ENCODE measurements at regions not wholly inside any gene's neighbourhood (a gene's known extent, or its start where the extent isn't known, plus 50 kb on each side); places are given as distances from the start of the nearest gene placed in this dataset.
A peak's percentile ranks its signal among the peaks of the same experiment; 100 is the strongest.
"Not testable (repeated sequence)": the region's sequence is repeated elsewhere in the genome, so short reads cannot be mapped to it uniquely, and the experiment has no call there.

GRCh38 chr2:235223011-235223410 is 270.8 kb upstream of the AGAP1 start:
- no peak for DNase-seq

GRCh38 chr2:235224410-235224809 is 269.4 kb upstream of the AGAP1 start:
- DNase-seq, result no peak

- DNase-seq, result no peak
These were observed 268.6 kb upstream of the AGAP1 start for GRCh38 chr2:235225261-235225660.

GRCh38 chr2:235227590-235227989 is 266.3 kb upstream of the AGAP1 start:
- DNase-seq, result no peak

- DNase-seq, result not testable (repeated sequence)
These were observed 265.4 kb upstream of the AGAP1 start for GRCh38 chr2:235228422-235228821.

GRCh38 chr2:235229236-235229635 is 264.6 kb upstream of the AGAP1 start:
- DNase-seq, result no peak

GRCh38 chr2:235230821-235231601 is 262.8 kb upstream of the AGAP1 start:
- DNase-seq, result no peak

GRCh38 chr2:235232449-235233433 is 261.1 kb upstream of the AGAP1 start:
- DNase-seq, result no peak

- no peak for DNase-seq
These were observed 259.1 kb upstream of the AGAP1 start for GRCh38 chr2:235234736-235235135.

GRCh38 chr2:235235977-235236767 is 257.7 kb upstream of the AGAP1 start:
- DNase-seq, result peak; percentile 46

GRCh38 chr2:235238537-235238936 is 255.3 kb upstream of the AGAP1 start:
- no peak for DNase-seq

GRCh38 chr2:235240574-235240973 is 253.3 kb upstream of the AGAP1 start:
- DNase-seq, result no peak

GRCh38 chr2:235244255-235245220 is 249.3 kb upstream of the AGAP1 start:
- DNase-seq, result no peak

GRCh38 chr2:235247001-235247400 is 246.8 kb upstream of the AGAP1 start:
- DNase-seq, result no peak

- no peak for DNase-seq
These were observed 238.2 kb upstream of the AGAP1 start for GRCh38 chr2:235255693-235256092.

GRCh38 chr2:235257590-235257989 is 236.3 kb upstream of the AGAP1 start:
- no peak for DNase-seq

- no peak for DNase-seq
These were observed 231.1 kb upstream of the AGAP1 start for GRCh38 chr2:235262750-235263149.

- DNase-seq, result no peak
These were observed 230.4 kb upstream of the AGAP1 start for GRCh38 chr2:235263205-235264120.

- no peak for DNase-seq
These were observed 229.7 kb upstream of the AGAP1 start for GRCh38 chr2:235264121-235264493.

GRCh38 chr2:235264512-235264911 is 229.3 kb upstream of the AGAP1 start:
- no peak for DNase-seq

All from activated CD4-positive, alpha-beta T cell treated with anti-CD3 and anti-CD28 coated beads, Interleukin-2, amount 50 U/mL, for 16 hours (primary cell).